Body of pancreas (tissue), 4 donors: ENCODE measurements at regions not wholly inside any gene's neighbourhood (a gene's known extent, or its start where the extent isn't known, plus 50 kb on each side); places are given as distances from the start of the nearest gene placed in this dataset.

Source experiments
- ATAC-seq: fragments of 150-250 bp; one replicate; pipeline ENCODE4 v1.9.1; 2016
- DNase-seq, 4 donors: peaks; one replicate each; pipeline ENCODE4 v3.0.0-alpha.2; 2019
- H3K27ac ChIP-seq, 4 donors: fragments of 200-600 bp; sonication (generic); 1 replicate in 3 of 4; 2 replicates in 1 of 4; pipeline versions ENCODE4 v1.5.1 to v1.6.1; 2016 to 2019; ENCODE audit warnings: mild to moderate bottlenecking in 1 of 4, mixed read lengths in 1 of 4, moderate library complexity in 1 of 4
- H3K27me3 ChIP-seq, 2 donors: fragments of 200-600 bp; sonication (generic); one replicate each; pipeline ENCODE4 v1.6.0; 2016; ENCODE audit warnings: mild to moderate bottlenecking in 1 of 2
- H3K36me3 ChIP-seq, 2 donors: fragments of 200-600 bp; sonication (generic); replicated peaks in 1 of 2; 2 replicates each; pipeline ENCODE4 v1.5.1; 2016; ENCODE audit warnings: low read depth in 2 of 2; ENCODE audit not compliant: insufficient read depth in 1 of 2
- H3K4me1 ChIP-seq: fragments of 200-600 bp; sonication (generic); one replicate; pipeline ENCODE4 v1.6.0; 2016
- H3K4me3 ChIP-seq, 2 donors: fragments of 200-600 bp; sonication (generic); 1 replicate in 1 of 2; 2 replicates in 1 of 2; pipeline ENCODE4 v1.5.1; 2016 to 2019
- H3K9me3 ChIP-seq, 3 donors: fragments of 200-600 bp; sonication (generic); 1 replicate in 2 of 3; 2 replicates in 1 of 3; pipeline ENCODE4 v1.5.1; 2016
- CTCF ChIP-seq, 7 experiments: fragments of 450-650 bp in 4 of 7; fragments of 200-600 bp in 3 of 7; sonication (generic) in 3 of 7; IDR thresholded peaks; one replicate each; pipeline ENCODE4 v1.5.1; 2016 to 2019; ENCODE audit warnings: antibody characterized with exemption in 7 of 7
- POLR2A ChIP-seq, 3 donors: fragments of 450-650 bp; IDR thresholded peaks; one replicate each; pipeline ENCODE4 v1.6.1; 2016; ENCODE audit warnings: antibody characterized with exemption in 3 of 3, mild to moderate bottlenecking in 2 of 3
- WGBS, 2 donors: methylation state at CpG; one replicate each; pipeline ENCODE4 v1.1.5; 2017; 5-methylcytosine and 5-hydroxymethylcytosine counted together
- intact Hi-C: fragments of 100-400 bp; cut with DNase I; formaldehyde crosslinking; loops from one replicate; pipeline ENCODE4 v1.15.1; 2023

GRCh38 chrX:20479048-20479447 is 212.3 kb upstream of the RPS6KA3 start:
- TF ChIP-seq POLR2A (IDR thresholded peaks at IDR 0.05): no peak
- TF ChIP-seq CTCF (IDR thresholded peaks at IDR 0.05): no peak
- Histone ChIP-seq H3K4me1 (no peaks in the 10 kb centered on the region), H3K4me3 (no peak overlapping the region), H3K9me3 (no peaks in the 10 kb centered on the region), H3K36me3 (no peaks in the 10 kb centered on the region), H3K27me3 (no peaks in the 10 kb centered on the region), H3K27ac (no peak overlapping the region)
- 96 to 100% methylated on average over 2 of the region's 2 CpGs for WGBS, 2 donors
- intact Hi-C loops: no loop called here
- no peak for DNase-seq
- ATAC-seq: no peak

GRCh38 chrX:20477836-20478524 is 211.3 kb upstream of the RPS6KA3 start:
- ATAC-seq: no peak
- 62 to 67% methylated on average over 7 to 8 of the region's 8 CpGs for WGBS, 2 donors
- H3K9me3 ChIP-seq: no peaks in the 10 kb centered on the region
- H3K27me3 ChIP-seq: no peaks in the 10 kb centered on the region
- H3K36me3 ChIP-seq: no peaks in the 10 kb centered on the region
- DNase-seq: peak in 1 of 4 donors; percentile 21
- TF ChIP-seq CTCF (IDR thresholded peaks at IDR 0.05) (no peak), POLR2A (IDR thresholded peaks at IDR 0.05) (no peak)
- H3K4me1 ChIP-seq: no peaks in the 10 kb centered on the region
- H3K4me3 ChIP-seq: no peak overlapping the region
- H3K27ac ChIP-seq: no peak overlapping the region
- intact Hi-C loops: no loop called here

DNA sequence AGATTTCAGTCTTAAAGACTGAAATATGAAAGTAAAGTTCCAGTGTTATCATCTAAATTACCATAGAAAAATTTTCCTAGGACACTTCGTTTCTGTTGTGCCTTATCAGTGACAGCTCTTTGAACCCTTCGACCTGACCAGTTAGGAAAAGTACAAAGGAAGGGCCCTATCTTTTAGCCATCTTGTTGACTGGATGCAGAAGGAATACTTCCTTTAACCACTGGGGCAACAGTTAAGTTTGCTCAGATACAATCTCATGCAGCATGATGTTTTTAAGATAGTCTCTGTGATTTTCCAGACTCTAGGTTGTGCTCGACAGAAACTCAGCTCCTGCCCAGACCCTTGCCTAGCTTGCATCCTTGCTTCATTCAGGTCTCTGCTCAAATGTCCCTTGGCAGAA is 210.5 kb upstream of the RPS6KA3 start:
- Histone ChIP-seq H3K9me3 (no peaks in the 10 kb centered on the region), H3K36me3 (no peaks in the 10 kb centered on the region), H3K4me3 (no peak overlapping the region), H3K27me3 (no peaks in the 10 kb centered on the region), H3K4me1 (no peaks in the 10 kb centered on the region), H3K27ac (no peak overlapping the region)
- intact Hi-C loops: no loop called here
- DNase-seq: no peak
- ATAC-seq: no peak
- 27 to 36% methylated on average over 3 of the region's 3 CpGs for WGBS, 2 donors
- TF ChIP-seq POLR2A (IDR thresholded peaks at IDR 0.05): no peak
- no peak for TF ChIP-seq CTCF (IDR thresholded peaks at IDR 0.05)

- DNase-seq: no peak
These were observed 206.0 kb upstream of the RPS6KA3 start for GRCh38 chrX:20472620-20473258.

More at GRCh38 chrX:20472620-20473258, 206.0 kb upstream of the RPS6KA3 start:
- WGBS, 2 donors: 83 to 89% methylated on average over 4 of the region's 4 CpGs
- TF ChIP-seq POLR2A (IDR thresholded peaks at IDR 0.05): no peak
- no peak for TF ChIP-seq CTCF (IDR thresholded peaks at IDR 0.05)
- intact Hi-C loops: no loop called here
- Histone ChIP-seq H3K9me3 (no peaks in the 10 kb centered on the region), H3K4me3 (no peak overlapping the region), H3K4me1 (no peaks in the 10 kb centered on the region), H3K27me3 (no peaks in the 10 kb centered on the region), H3K36me3 (no peaks in the 10 kb centered on the region), H3K27ac (no peak overlapping the region)
- ATAC-seq: no peak
